WI38 (cell line): ENCODE measurements at regions not wholly inside any gene's neighbourhood (a gene's known extent, or its start where the extent isn't known, plus 50 kb on each side); places are given as distances from the start of the nearest gene placed in this dataset.

Experiments used
- H3K4me3 ChIP-seq: 2 replicates; pipeline ENCODE4 v1.5.1; 2011; ENCODE audit warnings: low read depth, mild to moderate bottlenecking, control low read depth, low read length
- CTCF ChIP-seq: IDR thresholded peaks from 2 replicates; pipeline ENCODE4 v1.5.1; 2012; ENCODE audit warnings: low read depth, mild to moderate bottlenecking, control low read depth, low read length

GRCh38 chr12:59393506-59393905 lies 202.3 kb upstream of the SLC16A7 start:
- no peak overlapping the region for H3K4me3 ChIP-seq
- no peak for TF ChIP-seq CTCF

- H3K4me3 ChIP-seq: no peak overlapping the region
- TF ChIP-seq CTCF: no peak
Observed at GRCh38 chr12:59389968-59390576, 205.8 kb upstream of the SLC16A7 start.

GRCh38 chr12:59388694-59389093 lies 207.1 kb upstream of the SLC16A7 start:
- no peak for TF ChIP-seq CTCF
- H3K4me3 ChIP-seq: no peak overlapping the region

GRCh38 chr12:59388176-59388575 lies 207.7 kb upstream of the SLC16A7 start:
- no peak for TF ChIP-seq CTCF
- no peak overlapping the region for H3K4me3 ChIP-seq

GRCh38 chr12:59386236-59386635 lies 209.6 kb upstream of the SLC16A7 start:
- TF ChIP-seq CTCF: no peak
- H3K4me3 ChIP-seq: no peak overlapping the region

GRCh38 chr12:59383079-59383822 lies 212.6 kb upstream of the SLC16A7 start:
- peak overlapping the region; percentile 9; the same call in 1 of the 2 replicates for H3K4me3 ChIP-seq
- no peak for TF ChIP-seq CTCF
